OCI-M2 (cell line): ENCODE measurements at regions not wholly inside any gene's neighbourhood (a gene's known extent, or its start where the extent isn't known, plus 50 kb on each side); places are given as distances from the start of the nearest gene placed in this dataset.
"Not testable (repeated sequence)": the region's sequence is repeated elsewhere in the genome, so short reads cannot be mapped to it uniquely, and the experiment has no call there.

Source experiments
- DNase-seq: peaks from one replicate; lab custom pipeline; 2025; ENCODE audit not compliant: unreplicated experiment; lab: John Stamatoyannopoulos, UW

- no peak for DNase-seq
Measured at GRCh38 chr10:45246522-45246921, 68.9 kb downstream of the OR13A1 start.

- DNase-seq: peak; percentile 1
Measured at GRCh38 chr10:45249978-45250693, 65.3 kb downstream of the OR13A1 start.

- not testable (repeated sequence) for DNase-seq
Measured at GRCh38 chr10:45250694-45251075, 64.7 kb downstream of the OR13A1 start.
